ENCODE measurements at regions not wholly inside any gene's neighbourhood (a gene's known extent, or its start where the extent isn't known, plus 50 kb on each side); places are given as distances from the start of the nearest gene placed in this dataset.
"Not testable (repeated sequence)": the region's sequence is repeated elsewhere in the genome, so short reads cannot be mapped to it uniquely, and the experiment has no call there.

DNA sequence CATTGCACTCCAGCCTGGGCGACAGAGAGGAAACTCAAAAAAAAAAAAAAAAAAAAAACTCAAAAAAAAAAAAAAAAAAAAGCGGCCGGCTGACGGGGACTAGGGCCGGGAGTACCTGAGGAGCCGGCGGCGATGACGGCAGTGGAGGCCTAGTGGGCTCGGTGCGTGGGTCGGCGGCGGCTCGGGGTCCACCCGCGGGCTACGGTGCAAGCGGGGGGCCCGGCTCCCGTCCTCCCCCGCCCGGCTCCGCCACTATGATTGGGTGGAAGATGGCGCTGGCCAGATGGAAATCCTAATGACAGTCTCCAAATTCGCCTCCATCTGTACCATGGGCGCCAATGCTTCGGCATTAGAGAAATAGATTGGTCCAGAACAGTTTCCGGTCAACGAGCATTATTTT is 190.7 kb downstream of the TGIF2LX start:
- TF ChIP-seq, protein P1, sequence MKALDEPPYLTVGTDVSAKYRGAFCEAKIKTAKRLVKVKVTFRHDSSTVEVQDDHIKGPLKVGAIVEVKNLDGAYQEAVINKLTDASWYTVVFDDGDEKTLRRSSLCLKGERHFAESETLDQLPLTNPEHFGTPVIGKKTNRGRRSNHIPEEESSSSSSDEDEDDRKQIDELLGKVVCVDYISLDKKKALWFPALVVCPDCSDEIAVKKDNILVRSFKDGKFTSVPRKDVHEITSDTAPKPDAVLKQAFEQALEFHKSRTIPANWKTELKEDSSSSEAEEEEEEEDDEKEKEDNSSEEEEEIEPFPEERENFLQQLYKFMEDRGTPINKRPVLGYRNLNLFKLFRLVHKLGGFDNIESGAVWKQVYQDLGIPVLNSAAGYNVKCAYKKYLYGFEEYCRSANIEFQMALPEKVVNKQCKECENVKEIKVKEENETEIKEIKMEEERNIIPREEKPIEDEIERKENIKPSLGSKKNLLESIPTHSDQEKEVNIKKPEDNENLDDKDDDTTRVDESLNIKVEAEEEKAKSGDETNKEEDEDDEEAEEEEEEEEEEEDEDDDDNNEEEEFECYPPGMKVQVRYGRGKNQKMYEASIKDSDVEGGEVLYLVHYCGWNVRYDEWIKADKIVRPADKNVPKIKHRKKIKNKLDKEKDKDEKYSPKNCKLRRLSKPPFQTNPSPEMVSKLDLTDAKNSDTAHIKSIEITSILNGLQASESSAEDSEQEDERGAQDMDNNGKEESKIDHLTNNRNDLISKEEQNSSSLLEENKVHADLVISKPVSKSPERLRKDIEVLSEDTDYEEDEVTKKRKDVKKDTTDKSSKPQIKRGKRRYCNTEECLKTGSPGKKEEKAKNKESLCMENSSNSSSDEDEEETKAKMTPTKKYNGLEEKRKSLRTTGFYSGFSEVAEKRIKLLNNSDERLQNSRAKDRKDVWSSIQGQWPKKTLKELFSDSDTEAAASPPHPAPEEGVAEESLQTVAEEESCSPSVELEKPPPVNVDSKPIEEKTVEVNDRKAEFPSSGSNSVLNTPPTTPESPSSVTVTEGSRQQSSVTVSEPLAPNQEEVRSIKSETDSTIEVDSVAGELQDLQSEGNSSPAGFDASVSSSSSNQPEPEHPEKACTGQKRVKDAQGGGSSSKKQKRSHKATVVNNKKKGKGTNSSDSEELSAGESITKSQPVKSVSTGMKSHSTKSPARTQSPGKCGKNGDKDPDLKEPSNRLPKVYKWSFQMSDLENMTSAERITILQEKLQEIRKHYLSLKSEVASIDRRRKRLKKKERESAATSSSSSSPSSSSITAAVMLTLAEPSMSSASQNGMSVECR (CRISPR knock-in tag; IDR thresholded peaks at IDR 0.05; ENCODE audit: borderline replicate concordance): not testable (repeated sequence)
- TF ChIP-seq, protein P2, sequence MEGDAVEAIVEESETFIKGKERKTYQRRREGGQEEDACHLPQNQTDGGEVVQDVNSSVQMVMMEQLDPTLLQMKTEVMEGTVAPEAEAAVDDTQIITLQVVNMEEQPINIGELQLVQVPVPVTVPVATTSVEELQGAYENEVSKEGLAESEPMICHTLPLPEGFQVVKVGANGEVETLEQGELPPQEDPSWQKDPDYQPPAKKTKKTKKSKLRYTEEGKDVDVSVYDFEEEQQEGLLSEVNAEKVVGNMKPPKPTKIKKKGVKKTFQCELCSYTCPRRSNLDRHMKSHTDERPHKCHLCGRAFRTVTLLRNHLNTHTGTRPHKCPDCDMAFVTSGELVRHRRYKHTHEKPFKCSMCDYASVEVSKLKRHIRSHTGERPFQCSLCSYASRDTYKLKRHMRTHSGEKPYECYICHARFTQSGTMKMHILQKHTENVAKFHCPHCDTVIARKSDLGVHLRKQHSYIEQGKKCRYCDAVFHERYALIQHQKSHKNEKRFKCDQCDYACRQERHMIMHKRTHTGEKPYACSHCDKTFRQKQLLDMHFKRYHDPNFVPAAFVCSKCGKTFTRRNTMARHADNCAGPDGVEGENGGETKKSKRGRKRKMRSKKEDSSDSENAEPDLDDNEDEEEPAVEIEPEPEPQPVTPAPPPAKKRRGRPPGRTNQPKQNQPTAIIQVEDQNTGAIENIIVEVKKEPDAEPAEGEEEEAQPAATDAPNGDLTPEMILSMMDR (IDR thresholded peaks at IDR 0.05): not testable (repeated sequence)
- TF ChIP-seq NR1H2 (CRISPR knock-in tag; IDR thresholded peaks at IDR 0.05); CBFB (CRISPR knock-in tag; IDR thresholded peaks at IDR 0.05; ENCODE audit: low read depth); NR2C2 (CRISPR knock-in tag; IDR thresholded peaks at IDR 0.05); CREM (CRISPR knock-in tag; IDR thresholded peaks at IDR 0.05): not testable (repeated sequence)
- TF ChIP-seq, protein P3, sequence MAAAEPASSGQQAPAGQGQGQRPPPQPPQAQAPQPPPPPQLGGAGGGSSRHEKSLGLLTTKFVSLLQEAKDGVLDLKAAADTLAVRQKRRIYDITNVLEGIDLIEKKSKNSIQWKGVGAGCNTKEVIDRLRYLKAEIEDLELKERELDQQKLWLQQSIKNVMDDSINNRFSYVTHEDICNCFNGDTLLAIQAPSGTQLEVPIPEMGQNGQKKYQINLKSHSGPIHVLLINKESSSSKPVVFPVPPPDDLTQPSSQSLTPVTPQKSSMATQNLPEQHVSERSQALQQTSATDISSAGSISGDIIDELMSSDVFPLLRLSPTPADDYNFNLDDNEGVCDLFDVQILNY (CRISPR knock-in tag; IDR thresholded peaks at IDR 0.05): not testable (repeated sequence)
- TF ChIP-seq, protein P4, sequence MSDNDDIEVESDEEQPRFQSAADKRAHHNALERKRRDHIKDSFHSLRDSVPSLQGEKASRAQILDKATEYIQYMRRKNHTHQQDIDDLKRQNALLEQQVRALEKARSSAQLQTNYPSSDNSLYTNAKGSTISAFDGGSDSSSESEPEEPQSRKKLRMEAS (CRISPR knock-in tag; IDR thresholded peaks at IDR 0.05): not testable (repeated sequence)
- TF ChIP-seq, protein P5, sequence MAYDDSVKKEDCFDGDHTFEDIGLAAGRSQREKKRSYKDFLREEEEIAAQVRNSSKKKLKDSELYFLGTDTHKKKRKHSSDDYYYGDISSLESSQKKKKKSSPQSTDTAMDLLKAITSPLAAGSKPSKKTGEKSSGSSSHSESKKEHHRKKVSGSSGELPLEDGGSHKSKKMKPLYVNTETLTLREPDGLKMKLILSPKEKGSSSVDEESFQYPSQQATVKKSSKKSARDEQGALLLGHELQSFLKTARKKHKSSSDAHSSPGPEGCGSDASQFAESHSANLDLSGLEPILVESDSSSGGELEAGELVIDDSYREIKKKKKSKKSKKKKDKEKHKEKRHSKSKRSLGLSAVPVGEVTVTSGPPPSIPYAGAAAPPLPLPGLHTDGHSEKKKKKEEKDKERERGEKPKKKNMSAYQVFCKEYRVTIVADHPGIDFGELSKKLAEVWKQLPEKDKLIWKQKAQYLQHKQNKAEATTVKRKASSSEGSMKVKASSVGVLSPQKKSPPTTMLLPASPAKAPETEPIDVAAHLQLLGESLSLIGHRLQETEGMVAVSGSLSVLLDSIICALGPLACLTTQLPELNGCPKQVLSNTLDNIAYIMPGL (CRISPR knock-in tag; IDR thresholded peaks at IDR 0.05): not testable (repeated sequence)

Measured in WTC11 (cell line).